Lower leg skin (tissue), 4 donors: ENCODE measurements at regions not wholly inside any gene's neighbourhood (a gene's known extent, or its start where the extent isn't known, plus 50 kb on each side); places are given as distances from the start of the nearest gene placed in this dataset.

Experiments used
- DNase-seq, 2 donors: peaks; one replicate each; pipeline ENCODE4 v3.0.0-alpha.2; 2019; ENCODE audit warnings: low spot score in 2 of 2
- H3K4me3 ChIP-seq: fragments of 200-600 bp; sonication (generic); 2 replicates; pipeline ENCODE4 v1.5.1; 2017; ENCODE audit warnings: mild to moderate bottlenecking, low read depth; ENCODE audit not compliant: poor library complexity, severe bottlenecking
- POLR2A ChIP-seq, 2 donors: fragments of 450-650 bp; IDR thresholded peaks; one replicate each; pipeline ENCODE4 v1.6.1; 2016 to 2017; ENCODE audit warnings: antibody characterized with exemption in 2 of 2, mild to moderate bottlenecking in 1 of 2, moderate library complexity in 1 of 2
- WGBS, 2 donors: methylation state at CpG; one replicate each; pipeline ENCODE4 v1.1.5; 2018; 5-methylcytosine and 5-hydroxymethylcytosine counted together
- intact Hi-C: fragments of 100-400 bp; cut with DNase I; formaldehyde crosslinking; loops from one replicate; pipeline ENCODE4 v1.15.0; 2023; ENCODE audit warnings: low total_unique reads
- TF ChIP-seq, protein P1 (sequence below), 3 donors: fragments of 450-650 bp; IDR thresholded peaks; one replicate each; pipeline ENCODE4 v1.5.1; 2016; ENCODE audit warnings: antibody characterized with exemption in 3 of 3, mild to moderate bottlenecking in 3 of 3, moderate library complexity in 2 of 3

DNA sequence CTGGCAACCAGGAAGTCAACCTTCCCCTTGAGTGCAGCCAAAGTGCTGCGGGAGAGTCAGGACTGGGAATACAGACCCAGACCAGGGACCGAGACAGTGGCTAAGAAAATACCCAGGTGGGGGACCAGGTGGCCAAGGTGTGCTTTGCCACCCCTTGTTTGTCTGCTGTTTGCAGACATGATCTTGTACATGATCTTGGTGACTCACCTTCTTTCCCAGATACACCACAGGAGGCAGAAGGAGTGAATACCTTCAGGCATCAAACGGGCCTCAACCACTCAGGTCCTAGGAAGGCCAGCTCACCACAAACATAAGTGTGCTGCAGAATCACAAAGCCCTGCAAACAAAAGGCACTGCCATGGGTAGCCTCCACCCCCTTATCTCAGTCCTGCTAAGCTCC is 62.0 kb downstream of the CNGA2 start:
- no peak for DNase-seq
- intact Hi-C loops: no loop called here
- TF ChIP-seq, protein P1, sequence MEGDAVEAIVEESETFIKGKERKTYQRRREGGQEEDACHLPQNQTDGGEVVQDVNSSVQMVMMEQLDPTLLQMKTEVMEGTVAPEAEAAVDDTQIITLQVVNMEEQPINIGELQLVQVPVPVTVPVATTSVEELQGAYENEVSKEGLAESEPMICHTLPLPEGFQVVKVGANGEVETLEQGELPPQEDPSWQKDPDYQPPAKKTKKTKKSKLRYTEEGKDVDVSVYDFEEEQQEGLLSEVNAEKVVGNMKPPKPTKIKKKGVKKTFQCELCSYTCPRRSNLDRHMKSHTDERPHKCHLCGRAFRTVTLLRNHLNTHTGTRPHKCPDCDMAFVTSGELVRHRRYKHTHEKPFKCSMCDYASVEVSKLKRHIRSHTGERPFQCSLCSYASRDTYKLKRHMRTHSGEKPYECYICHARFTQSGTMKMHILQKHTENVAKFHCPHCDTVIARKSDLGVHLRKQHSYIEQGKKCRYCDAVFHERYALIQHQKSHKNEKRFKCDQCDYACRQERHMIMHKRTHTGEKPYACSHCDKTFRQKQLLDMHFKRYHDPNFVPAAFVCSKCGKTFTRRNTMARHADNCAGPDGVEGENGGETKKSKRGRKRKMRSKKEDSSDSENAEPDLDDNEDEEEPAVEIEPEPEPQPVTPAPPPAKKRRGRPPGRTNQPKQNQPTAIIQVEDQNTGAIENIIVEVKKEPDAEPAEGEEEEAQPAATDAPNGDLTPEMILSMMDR (IDR thresholded peaks at IDR 0.05): no peak
- TF ChIP-seq POLR2A (IDR thresholded peaks at IDR 0.05): no peak
- 80 to 83% methylated on average over 3 of the region's 3 CpGs for WGBS, 2 donors
- H3K4me3 ChIP-seq: no peak overlapping the region

DNA sequence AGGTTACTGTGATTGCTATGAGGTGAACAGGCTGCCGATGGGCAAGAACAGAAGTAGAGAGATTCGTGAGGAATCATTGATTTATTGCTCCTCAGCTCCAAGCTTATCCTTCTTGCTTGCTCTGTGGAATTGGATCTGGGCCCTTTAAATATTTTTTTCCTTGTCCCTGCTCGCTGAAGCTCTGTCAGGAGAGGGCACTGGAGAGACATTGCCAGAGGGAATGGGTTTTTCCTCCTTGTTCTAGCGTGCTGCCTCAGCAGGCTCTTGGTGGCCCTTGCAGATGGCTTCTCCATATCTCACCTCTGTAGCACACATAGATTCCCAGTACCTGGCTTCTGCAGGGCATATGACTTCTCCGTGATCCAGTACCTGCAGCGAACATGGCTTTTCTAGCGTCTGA is 67.4 kb downstream of the CNGA2 start:
- H3K4me3 ChIP-seq: no peak overlapping the region
- TF ChIP-seq, protein P1 (IDR thresholded peaks at IDR 0.05): no peak
- no peak for TF ChIP-seq POLR2A (IDR thresholded peaks at IDR 0.05)
- WGBS, 2 donors: 69 to 71% methylated on average over 7 of the region's 7 CpGs
- DNase-seq: no peak
- intact Hi-C loops: loop anchor here (10.0 kb wide), 1 partner anchor 1283 kb away; no protein-coding TSS in a partner anchor

DNA sequence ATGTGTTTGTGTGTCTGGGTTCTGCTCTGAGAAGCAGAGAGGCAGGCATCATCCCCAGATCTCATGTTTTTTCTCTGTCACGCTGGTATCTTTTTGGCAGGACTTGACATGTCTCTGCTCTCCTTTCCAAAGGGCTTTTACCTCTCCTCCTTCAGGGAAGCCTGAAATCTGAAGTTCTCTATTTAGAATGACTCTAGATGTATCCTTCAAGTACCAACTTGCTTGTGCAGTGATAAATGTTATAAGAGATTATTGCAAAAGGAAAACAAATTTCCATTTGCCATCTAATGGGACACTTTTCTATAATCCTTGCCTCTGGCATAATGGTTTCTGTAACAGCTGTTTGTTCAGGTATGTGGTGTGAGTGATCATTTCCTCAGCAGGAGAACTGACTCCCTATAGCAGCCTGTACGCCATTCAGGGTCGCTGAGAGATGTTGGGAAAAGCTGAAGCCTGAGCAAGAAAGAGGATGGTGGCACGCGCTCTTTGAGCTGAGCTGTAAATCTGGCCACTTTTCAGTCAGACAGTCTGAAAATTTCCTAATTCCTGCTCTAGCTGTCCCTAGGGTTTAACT is 72.5 kb downstream of the CNGA2 start:
- 57 to 64% methylated on average over 5 of the region's 5 CpGs for WGBS, 2 donors
- intact Hi-C loops: loop anchor here (10.0 kb wide), 1 partner anchor 1278 kb away; no protein-coding TSS in a partner anchor
- TF ChIP-seq POLR2A (IDR thresholded peaks at IDR 0.05): no peak
- TF ChIP-seq, protein P1 (IDR thresholded peaks at IDR 0.05): no peak
- no peak for DNase-seq
- no peak overlapping the region for H3K4me3 ChIP-seq

DNA sequence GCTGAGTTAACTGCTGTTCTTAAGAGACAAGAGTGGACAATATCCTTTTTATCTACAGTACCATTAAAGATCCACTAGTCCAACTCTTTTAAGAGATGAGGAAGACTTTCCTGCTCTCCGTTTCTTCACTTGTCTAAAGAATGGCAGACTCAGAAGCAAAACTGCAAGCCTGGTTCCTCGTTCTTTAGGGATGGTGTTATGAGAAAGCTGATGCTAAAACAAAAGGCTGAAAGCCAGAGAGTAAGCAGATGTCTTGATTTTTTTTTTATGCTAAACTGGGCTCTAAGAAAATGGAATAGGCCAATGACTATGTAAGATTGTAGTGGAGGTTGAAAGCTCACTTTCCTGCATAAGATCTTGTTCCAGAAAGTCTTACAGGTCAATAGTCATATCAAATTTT is 78.1 kb downstream of the CNGA2 start:
- intact Hi-C loops: no loop called here
- no peak overlapping the region for H3K4me3 ChIP-seq
- no peak for DNase-seq
- 54 to 70% methylated on average over 2 of the region's 2 CpGs for WGBS, 2 donors
- TF ChIP-seq, protein P1 (IDR thresholded peaks at IDR 0.05): no peak
- no peak for TF ChIP-seq POLR2A (IDR thresholded peaks at IDR 0.05)

DNA sequence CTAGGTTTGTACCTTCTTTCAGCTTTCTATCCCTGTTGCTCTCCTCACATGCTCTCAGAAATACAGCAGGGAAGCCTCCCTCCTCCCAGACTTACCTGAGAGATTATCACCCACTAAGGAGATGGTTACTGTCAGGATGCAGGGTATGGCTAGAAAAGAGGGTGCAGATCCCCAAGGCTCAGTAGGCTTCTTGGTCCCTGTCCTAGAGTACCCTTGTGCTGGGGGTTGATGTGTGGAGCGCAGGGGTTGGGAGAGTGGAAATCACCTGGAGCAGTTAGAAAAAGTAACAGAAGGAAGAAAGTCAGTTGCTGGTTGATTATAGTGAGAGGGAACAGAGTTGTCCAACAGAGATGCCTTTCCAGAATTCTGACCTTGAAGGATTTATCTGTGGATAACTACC is 80.2 kb downstream of the CNGA2 start:
- TF ChIP-seq POLR2A (IDR thresholded peaks at IDR 0.05): no peak
- intact Hi-C loops: no loop called here
- no peak overlapping the region for H3K4me3 ChIP-seq
- no peak for DNase-seq
- 83 to 100% methylated on average over 1 of the region's 1 CpG for WGBS, 2 donors

DNA sequence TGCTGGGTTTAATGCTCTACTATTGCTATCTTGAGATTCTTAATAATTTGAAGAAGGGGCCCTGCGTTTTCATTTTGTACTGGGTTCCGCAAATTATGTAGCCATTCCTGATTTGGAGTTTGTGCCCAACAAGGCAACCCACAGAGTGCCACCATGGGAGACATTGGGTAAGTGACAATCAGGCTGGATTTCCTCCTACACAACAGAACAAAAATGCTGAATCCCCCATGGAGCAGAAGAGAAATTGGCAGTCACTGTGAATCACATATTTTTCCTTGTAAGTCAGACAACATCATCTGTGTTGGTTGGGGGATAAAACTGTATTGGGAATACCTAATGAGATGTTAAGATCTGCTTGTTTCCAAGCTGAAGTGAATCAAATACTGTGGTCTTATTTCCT is 80.9 kb downstream of the CNGA2 start:
- no peak overlapping the region for H3K4me3 ChIP-seq
- intact Hi-C loops: no loop called here
- DNase-seq: no peak
- 65 to 72% methylated on average over 2 of the region's 2 CpGs for WGBS, 2 donors
- TF ChIP-seq, protein P1 (IDR thresholded peaks at IDR 0.05): no peak
- TF ChIP-seq POLR2A (IDR thresholded peaks at IDR 0.05): no peak
